NCI-H2196 (cell line): ENCODE measurements at regions not wholly inside any gene's neighbourhood (a gene's known extent, or its start where the extent isn't known, plus 50 kb on each side); places are given as distances from the start of the nearest gene placed in this dataset.
"Not testable (repeated sequence)": the region's sequence is repeated elsewhere in the genome, so short reads cannot be mapped to it uniquely, and the experiment has no call there.

Source experiments
- DNase-seq: peaks from one replicate; lab custom pipeline; 2025; ENCODE audit not compliant: unreplicated experiment; lab: John Stamatoyannopoulos, UW

DNA sequence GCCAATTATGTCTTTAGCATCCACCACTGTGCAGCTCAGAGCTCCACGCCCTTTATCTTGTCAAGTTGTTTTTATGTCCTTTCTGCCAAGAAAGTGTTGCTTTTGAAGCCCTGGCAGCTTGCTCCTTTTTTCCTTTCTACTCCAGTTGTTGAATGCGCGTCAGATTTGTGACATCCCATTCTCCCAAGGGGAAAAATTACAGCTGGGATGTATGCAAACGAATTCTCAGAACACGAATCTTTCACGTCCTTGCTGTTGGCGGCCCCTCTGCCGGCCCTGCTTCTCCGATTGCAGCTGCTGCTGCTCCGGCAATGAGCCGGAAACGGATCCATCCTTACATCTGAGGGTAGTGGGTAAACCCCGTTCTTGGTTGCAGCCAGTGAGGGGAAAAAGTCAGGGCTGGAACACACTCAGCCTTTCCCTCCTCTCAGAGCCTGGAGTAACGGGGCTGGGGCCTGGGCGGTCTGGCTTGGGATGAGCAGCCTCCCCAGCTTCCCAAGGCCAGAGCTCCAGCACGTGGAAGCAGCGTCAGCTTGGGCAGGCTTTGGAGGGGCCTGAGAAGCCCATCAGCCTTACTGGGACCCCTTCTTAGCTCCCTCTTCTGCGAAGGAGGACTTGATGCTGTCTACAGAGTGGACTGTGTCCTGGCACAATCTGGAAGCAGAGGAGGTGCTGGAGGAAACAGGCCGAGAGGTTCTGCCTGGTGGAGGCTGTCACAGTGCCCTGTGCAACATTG, 79.0 kb upstream of the CHST15 start:
- DNase-seq, result no peak

DNA sequence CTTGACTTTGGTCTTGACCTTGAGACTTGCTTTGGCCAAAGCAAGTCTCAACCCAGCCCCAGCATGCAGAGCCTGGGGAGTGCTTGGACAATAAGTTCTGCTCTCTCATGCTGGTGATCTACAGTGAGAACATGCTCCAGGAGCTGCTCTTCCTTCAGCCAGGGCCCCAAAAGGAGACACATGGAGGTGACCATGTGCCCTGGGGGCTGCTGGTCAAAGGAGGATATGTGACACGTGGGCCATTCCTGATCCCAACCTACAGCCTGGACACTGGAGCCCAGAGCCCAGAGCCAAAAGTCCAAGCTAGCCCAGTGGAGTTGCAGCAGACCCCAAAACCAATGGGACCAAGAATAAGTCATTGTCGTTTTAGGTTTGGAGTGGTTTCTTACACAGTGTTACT, 78.2 kb upstream of the CHST15 start:
- DNase-seq, result no peak

GRCh38 chr10:124170631-124171030, 77.2 kb upstream of the CHST15 start:
- no peak for DNase-seq

DNA sequence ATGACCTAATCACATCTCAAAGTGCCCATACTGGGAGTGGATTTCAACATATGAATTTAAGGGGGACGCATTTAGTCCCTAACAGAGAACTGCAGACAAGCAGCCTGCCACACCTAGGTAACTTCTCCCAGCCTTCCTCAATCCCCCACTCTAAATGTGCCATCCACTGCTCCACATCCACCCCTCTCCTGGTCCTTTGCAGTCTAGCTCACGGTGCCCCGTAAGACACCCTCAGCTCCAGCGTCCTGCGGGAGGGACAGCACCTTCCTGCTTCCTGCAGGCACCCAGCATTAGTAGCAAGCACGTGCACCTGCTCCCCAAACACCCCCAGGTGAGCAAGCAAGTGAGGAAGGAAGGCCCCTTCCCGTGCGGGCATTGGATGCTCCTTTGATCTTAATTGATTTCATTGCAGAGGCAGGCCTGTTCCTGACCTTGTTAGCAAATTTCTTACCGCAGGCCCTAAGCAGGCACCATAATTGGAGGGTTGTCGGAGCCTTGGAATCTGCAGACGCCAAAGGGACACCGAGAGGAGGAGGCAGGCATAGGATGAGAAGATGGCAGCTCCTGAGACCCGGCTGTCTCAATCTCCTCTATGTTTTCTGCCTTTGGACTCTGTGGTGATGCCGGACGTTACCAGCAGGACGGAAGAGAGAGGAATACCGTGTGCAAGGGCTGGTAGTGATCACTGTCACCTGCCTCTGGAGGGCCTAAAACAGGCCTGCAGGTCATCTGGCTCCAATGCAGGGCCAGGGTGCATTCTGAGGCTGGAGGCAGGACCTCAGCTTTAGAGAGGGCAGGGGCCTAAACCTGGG, 75.8 kb upstream of the CHST15 start:
- no peak for DNase-seq

GRCh38 chr10:124168581-124168980, 75.2 kb upstream of the CHST15 start:
- DNase-seq, result no peak

GRCh38 chr10:124167925-124168324, 74.5 kb upstream of the CHST15 start:
- DNase-seq, result not testable (repeated sequence)

GRCh38 chr10:124166431-124167125, 73.2 kb upstream of the CHST15 start:
- DNase-seq, result no peak

DNA sequence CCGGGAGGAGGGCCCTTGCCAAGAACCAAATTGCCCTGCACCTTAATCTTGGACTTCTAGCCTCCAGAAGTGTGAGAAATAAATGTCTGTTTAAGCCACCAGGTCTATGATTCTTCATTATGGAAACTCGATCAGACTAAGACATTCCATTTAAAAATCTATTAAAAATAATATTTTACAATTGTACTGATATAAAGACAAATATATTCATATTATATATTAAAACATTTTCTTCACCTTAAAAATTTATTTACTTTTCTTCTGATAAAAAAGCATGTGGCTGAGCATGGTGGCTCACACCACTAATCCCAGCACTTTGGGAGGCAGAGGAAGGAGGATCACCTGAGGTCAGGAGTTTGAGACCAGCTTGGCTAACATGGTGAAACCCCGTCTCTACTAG, 72.4 kb upstream of the CHST15 start:
- DNase-seq, result no peak

DNA sequence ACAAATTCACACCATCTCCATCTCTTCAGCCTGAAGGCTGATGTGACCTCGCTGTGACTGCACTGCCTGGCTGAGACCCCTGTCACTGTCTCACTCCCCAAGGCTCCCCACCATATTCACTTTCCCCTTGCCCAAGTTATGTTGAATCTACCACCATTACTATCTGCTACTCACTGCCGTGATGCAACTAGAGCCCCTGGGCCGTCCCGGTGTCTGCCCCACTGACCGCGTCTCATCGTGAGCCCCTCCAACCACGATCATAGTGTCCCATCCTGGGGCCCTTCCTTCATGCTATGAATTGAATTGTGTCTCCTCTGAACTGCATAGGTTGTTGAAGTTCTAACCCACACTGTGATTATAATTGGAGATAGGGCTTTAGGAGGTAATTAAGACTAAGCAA, 71.9 kb upstream of the CHST15 start:
- no peak for DNase-seq

DNA sequence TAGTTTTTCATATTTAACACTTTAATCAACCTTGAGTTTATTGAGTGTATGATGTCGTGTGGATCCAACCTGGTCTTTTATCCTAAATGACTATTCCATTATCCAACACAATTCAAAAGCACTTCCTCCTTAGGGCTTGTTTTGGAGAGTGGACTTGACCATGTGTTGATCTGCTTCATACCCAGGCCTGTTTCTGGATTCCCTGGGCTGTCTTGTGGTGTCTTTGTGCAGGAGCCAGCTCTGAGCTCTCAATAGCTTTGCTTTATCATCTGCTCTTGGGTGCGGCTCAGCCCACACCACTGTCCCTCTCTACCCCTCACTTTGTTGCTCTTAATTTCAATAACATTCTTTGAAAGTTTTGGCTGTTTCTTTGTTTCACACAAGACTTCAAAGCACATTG, 70.9 kb upstream of the CHST15 start:
- no peak for DNase-seq

DNA sequence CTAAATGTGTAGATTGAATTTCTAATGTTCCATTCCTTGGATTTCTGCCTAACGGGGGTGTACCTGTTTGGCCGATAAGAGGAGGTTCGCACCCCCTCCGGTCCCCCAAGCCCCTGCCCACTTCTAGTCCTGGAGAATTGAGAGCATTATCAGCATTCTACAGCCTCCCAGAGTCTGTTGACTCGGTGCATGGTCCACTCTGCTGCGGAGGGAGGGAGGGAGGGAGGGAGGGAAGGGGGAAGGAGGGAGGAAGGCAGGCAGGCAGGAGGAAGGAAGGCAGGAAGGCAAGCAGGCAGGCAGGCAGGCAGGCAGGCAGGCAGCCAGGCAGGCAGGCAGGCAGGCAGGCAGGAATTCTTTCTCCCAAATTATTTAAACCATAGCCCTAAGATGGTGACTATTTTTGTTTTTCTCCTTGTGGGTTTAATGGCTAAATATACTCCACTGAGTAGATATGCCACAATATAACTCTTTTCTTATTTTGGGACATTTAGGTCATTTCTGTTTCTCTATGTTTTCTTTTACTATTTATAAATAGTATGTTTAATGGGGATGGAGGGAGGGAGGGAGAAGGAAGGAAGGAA, 69.5 kb upstream of the CHST15 start:
- DNase-seq, result no peak

- no peak for DNase-seq
These were observed 68.7 kb upstream of the CHST15 start for GRCh38 chr10:124162136-124162535.

GRCh38 chr10:124161601-124162000, 68.2 kb upstream of the CHST15 start:
- DNase-seq, result no peak

GRCh38 chr10:124160943-124161582, 67.7 kb upstream of the CHST15 start:
- no peak for DNase-seq

DNA sequence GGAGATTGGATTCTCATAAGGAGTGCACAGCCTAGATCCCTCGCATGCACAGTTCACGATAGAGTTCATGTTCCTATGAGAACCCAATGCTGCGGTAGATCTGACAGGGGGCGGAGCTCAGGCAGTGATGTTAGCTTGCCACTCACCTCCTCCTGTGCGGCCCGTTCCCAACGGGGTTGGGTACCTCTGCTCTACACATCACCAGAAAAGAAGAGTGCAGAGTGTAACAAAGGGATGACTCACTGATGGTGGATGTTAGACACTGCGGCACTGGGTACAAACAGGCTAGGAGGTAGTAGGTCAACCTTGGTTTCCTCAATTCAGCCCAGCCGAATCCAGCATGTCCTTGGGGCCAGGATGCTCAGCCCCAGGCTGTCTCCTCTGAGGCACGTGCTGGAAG, 66.8 kb upstream of the CHST15 start:
- DNase-seq, result no peak

- no peak for DNase-seq
These were observed 65.8 kb upstream of the CHST15 start for GRCh38 chr10:124159153-124159552.

DNA sequence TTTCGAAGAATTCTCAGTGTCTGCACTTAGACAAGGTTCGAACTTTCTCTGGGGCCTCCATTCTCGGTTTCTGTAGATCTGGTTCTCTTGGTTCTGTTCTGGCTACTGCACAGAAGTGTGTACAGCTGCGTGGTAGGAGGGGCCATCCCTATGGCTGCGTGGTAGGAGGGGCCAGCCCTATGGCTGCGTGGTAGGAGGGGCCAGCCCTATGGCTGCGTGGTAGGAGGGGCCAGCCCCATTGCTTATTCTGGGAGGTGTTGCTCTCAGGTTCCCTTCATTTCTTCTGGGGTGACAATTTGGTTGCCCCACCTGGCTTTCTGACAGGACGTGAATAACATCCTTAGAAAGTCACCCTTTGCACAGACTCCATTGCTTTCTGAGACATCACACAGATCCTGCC, 65.2 kb upstream of the CHST15 start:
- no peak for DNase-seq

- no peak for DNase-seq
These were observed 63.9 kb upstream of the CHST15 start for GRCh38 chr10:124157271-124157681.

- DNase-seq, result no peak
These were observed 63.3 kb upstream of the CHST15 start for GRCh38 chr10:124156524-124157260.

- DNase-seq, result no peak
These were observed 62.5 kb upstream of the CHST15 start for GRCh38 chr10:124155781-124156435.
